D341Med (cell line): ENCODE measurements at regions not wholly inside any gene's neighbourhood (a gene's known extent, or its start where the extent isn't known, plus 50 kb on each side); places are given as distances from the start of the nearest gene placed in this dataset.
"Not testable (repeated sequence)": the region's sequence is repeated elsewhere in the genome, so short reads cannot be mapped to it uniquely, and the experiment has no call there.

ENCODE experiments used
- DNase-seq: peaks from one replicate; pipeline ENCODE4 v3.0.0; 2012; ENCODE audit warnings: low spot score

DNA sequence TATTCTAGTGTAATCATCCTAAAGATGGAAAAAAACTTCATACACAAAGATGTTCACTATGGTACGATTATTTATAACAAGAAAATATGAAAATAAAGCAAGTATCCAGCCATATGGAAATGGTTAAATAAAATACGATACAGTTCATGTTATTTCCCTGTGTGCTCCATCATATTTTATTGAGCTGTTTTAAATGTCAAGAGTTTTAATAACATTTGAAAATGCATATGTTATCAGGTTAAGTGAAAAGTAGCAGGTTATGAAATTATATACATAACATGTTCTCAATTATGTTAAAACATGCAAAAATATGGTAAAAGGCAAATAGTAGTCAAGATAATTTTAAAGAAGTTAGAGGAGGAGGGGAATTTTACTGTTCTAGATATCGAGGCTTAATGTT, 192.0 kb downstream of the HNRNPD start:
- no peak for DNase-seq

DNA sequence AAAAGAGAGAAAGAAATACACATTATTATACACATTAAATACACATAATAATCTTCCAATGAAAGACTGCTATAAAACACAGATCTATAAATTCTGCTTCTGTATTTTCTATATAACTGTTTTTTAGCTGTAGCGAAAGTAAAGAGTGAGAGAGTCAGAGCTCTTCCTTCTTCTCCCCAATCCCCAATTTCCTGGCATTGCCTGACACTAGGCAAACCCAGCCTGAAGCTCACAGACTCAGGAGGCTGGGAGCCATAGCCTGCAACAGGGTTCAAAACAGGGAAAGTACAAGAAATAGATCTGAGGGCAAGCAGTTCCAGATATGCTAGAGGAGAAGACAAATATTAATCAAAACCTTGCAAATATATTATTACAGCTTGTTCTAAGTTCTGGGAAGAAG, 201.6 kb downstream of the HNRNPD start:
- DNase-seq, result no peak

GRCh38 chr4:82171531-82172155, 202.1 kb downstream of the HNRNPD start:
- no peak for DNase-seq

- DNase-seq, result no peak
Measured at GRCh38 chr4:82149750-82150149, 224.0 kb downstream of the HNRNPD start.

DNA sequence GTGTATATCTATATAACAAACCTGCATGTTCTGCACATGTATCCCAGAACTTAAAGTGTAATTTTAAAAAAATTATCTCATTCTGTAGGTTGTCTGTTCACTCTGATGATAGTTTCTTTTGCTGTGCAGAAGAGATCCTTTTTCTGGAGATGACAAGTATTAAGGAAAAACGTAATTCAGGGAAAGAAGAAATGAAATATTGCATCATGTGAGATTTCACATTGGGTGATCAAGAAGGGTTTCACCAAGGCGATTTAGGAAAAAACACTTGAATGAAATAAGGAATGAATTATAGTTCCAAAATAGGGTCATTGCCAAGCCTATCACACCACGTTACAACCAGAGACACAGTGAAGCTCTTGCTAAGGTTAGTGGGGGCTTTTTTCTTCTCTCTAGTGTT, 227.9 kb downstream of the HNRNPD start:
- DNase-seq, result no peak

GRCh38 chr4:82140422-82140821, 233.4 kb downstream of the HNRNPD start:
- no peak for DNase-seq

DNA sequence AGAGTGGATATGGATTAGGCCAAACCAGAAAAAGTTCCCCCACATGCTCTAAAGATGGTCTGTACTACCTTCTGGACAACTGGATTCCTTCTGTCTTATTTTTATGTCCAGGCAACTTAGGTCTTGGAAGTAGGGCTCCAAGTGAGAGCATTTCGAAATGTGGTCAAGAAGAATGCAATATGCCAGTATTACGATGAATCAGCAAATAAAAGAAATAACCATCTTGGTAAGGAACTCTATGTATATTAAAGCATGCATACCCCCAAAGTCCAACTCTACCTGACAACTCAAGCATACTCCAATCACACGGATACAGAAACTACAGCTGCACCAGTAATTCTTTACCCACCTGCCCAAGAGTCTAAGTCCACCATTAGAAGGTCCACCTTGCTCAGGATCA, 234.5 kb downstream of the HNRNPD start:
- DNase-seq, result no peak

GRCh38 chr4:82138374-82138773, 235.4 kb downstream of the HNRNPD start:
- DNase-seq, result no peak

DNA sequence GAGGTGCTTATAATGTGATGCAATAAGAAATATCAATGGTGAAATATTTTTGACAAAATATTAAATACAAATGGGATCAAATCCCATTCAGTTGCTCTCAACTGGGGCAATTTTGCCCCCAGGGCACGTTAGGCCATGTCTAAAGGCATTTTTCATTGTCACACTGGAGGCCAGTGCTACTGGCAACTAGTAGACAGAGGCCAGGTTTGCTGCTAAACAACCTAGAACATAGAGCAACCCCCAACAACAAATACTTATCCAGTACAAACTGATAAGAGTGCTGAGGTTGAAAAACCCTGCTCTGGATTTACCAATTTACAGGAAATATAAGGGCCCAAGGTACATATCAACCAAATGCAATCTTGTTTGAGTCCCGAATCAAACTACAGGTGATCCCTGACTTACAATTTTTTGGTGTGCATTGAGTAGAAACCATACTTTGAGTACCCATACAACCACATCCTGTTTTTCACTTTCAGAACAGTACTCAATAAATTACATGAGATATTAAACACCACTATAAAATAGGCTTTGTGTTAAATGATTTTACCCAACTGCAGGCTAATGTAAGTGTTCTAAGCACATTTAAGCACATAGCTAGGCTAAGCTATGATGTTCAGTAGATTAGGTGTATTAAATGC, 237.5 kb downstream of the HNRNPD start:
- DNase-seq, result no peak

GRCh38 chr4:82128355-82128754, 245.4 kb downstream of the HNRNPD start:
- DNase-seq, result no peak

GRCh38 chr4:82126512-82127040, 247.2 kb downstream of the HNRNPD start:
- no peak for DNase-seq

GRCh38 chr4:82125787-82126297, 247.9 kb downstream of the HNRNPD start:
- no peak for DNase-seq

GRCh38 chr4:82124932-82125786, 248.6 kb downstream of the HNRNPD start:
- no peak for DNase-seq

DNA sequence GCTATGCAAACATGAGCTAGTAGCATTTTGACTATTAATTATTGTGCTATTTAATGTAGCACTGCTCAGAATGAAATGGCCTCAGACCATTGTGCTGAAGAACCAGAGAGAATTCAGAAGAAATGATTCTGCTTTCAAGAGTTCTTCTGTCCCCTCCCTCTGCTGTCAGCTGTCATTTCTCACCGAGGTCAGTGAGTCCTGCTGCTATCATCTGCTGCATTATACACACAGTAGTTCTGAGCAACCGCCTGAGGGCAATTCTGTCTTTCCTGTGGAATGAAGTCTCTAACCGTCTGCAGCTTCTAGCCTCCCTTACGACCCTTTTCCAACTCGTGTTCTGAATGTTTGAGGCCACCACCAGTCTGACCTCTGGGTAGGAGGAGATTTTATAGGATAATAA, 249.4 kb downstream of the HNRNPD start:
- no peak for DNase-seq

GRCh38 chr4:82123934-82124333, 249.9 kb downstream of the HNRNPD start:
- DNase-seq, result no peak

DNA sequence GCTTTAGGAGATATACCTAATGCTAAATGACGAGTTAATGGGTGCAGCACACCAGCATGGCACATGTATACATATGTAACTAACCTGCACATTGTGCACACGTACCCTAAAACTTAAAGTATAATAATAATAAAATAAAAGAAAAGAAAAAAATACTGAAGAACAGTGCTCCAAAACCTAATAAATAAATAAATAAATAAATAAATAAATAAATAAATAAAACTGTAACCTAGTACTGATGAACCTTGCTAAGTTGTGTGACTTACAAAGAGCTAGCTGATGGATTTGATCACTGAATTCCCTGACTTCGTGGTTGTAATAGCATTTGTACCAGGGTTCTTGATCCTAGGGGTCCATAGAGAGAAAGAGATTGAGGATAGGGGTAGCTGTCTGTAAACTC, 258.6 kb downstream of the HNRNPD start:
- DNase-seq, result not testable (repeated sequence)

- no peak for DNase-seq
Measured at GRCh38 chr4:82108506-82108905, 265.3 kb downstream of the HNRNPD start.

GRCh38 chr4:82104578-82104977, 269.2 kb downstream of the HNRNPD start:
- no peak for DNase-seq

- no peak for DNase-seq
Measured at GRCh38 chr4:82099928-82100579, 273.7 kb downstream of the HNRNPD start.

DNA sequence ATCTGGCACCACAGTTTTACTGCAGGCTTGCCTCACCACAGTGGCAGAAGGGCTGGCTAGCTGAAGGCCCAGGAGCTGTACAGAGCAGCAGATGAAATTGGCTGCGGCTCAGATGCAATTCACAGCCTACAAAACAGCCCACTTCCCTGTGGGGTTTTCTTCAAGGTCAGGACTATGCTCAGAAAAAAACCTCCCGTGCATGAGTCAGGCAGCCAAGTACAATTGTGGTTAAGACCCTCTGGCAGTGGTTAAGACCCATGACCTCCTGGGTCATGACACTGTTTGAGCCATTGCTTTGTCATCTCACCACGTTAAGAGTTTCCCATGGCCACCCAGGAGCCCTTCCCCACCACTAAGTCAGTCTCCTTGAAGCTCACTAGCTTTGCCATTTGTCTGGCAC, 276.3 kb downstream of the HNRNPD start:
- DNase-seq, result no peak

GRCh38 chr4:82090717-82091116, 283.1 kb downstream of the HNRNPD start:
- no peak for DNase-seq

DNA sequence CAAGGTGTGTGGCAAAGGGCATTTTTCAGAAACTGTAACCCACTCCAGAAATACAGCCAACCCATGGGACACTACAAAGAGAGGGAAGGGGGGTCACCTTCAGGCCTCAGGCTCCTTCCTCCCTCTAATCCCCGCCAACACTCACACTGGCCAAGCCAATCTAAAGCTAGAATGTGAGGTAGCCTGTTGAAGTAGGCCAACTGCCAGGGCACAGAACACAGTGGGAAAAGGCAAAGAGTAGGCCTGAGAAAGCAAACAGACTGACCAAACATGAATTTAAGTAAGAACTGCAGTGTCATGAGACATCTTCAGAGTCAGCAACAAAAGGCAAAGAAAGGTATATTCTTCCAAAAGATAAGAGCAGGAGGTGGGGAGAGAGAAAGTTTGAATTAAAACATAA, 289.0 kb downstream of the HNRNPD start:
- no peak for DNase-seq
